ENCODE measurements at regions not wholly inside any gene's neighbourhood (a gene's known extent, or its start where the extent isn't known, plus 50 kb on each side); places are given as distances from the start of the nearest gene placed in this dataset.

- Histone ChIP-seq H3K27me3 (no peaks in the 10 kb centered on the region), H3K9me3 (no peaks in the 10 kb centered on the region), H3K4me3 (no peak overlapping the region), H3K27ac (no peak overlapping the region), H3K36me3 (ENCODE audit: low read depth, missing control alignments) (no peaks in the 10 kb centered on the region), H3K4me1 (no peaks in the 10 kb centered on the region)
- no peak for DNase-seq
- intact Hi-C loops (cut with DNase I; ENCODE audit: low total_unique reads) = no loop called here
- no peak for TF ChIP-seq POLR2A (IDR thresholded peaks at IDR 0.05)
- TF ChIP-seq, protein P1, sequence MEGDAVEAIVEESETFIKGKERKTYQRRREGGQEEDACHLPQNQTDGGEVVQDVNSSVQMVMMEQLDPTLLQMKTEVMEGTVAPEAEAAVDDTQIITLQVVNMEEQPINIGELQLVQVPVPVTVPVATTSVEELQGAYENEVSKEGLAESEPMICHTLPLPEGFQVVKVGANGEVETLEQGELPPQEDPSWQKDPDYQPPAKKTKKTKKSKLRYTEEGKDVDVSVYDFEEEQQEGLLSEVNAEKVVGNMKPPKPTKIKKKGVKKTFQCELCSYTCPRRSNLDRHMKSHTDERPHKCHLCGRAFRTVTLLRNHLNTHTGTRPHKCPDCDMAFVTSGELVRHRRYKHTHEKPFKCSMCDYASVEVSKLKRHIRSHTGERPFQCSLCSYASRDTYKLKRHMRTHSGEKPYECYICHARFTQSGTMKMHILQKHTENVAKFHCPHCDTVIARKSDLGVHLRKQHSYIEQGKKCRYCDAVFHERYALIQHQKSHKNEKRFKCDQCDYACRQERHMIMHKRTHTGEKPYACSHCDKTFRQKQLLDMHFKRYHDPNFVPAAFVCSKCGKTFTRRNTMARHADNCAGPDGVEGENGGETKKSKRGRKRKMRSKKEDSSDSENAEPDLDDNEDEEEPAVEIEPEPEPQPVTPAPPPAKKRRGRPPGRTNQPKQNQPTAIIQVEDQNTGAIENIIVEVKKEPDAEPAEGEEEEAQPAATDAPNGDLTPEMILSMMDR (IDR thresholded peaks at IDR 0.05) = no peak
- 57 to 77% methylated on average over 3 of the region's 3 CpGs for WGBS, 2 donors
These were observed 55.5 kb upstream of the NUDT7 start for GRCh38 chr16:77666771-77667170.

DNA sequence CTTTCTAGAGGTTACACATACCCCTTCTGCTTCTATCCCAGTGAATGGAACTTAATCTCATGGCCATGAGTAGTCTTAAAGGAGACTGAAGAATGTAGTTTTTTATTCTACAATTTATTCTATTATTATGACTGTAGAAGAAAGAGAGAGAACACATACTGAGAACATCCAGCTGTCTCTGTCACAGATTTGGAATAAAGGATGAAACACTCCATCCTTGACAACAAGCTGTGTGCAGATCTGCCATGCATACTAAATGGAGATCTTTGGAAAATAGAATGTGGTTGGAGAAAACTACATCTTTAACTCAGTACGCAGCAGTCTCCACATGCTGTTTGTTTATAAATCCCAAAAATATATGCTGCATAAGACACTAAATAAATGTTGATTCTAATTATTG lies 54.1 kb upstream of the NUDT7 start:
- Histone ChIP-seq H3K4me1 (no peaks in the 10 kb centered on the region), H3K27me3 (no peaks in the 10 kb centered on the region), H3K36me3 (ENCODE audit: low read depth, missing control alignments) (no peaks in the 10 kb centered on the region), H3K27ac (no peak overlapping the region), H3K9me3 (no peaks in the 10 kb centered on the region), H3K4me3 (no peak overlapping the region)
- intact Hi-C loops (cut with DNase I; ENCODE audit: low total_unique reads) = no loop called here
- WGBS, 2 donors = 61 to 76% methylated on average over 1 of the region's 1 CpG
- no peak for TF ChIP-seq POLR2A (IDR thresholded peaks at IDR 0.05)
- TF ChIP-seq, protein P1 (IDR thresholded peaks at IDR 0.05) = no peak
- DNase-seq = no peak

DNA sequence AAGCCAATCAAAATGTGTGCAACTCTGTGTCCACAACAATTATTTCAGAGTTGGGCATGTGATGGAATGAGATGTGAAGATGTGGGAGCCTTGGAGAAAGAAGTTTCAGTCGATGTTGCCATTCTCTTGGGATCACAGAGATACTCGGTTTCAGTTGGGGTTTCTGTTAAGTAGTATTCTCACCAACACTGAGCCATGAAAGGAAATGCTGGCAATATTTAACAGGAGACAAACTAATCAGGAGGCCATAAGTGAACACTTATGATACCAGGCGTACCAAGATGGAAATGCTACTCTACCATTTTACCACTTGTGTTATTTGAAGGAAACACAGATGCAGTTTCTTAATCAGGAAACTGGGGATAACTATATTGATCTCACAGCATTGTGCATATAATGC lies 53.3 kb upstream of the NUDT7 start:
- intact Hi-C loops (cut with DNase I; ENCODE audit: low total_unique reads) = no loop called here
- no peak overlapping the region for H3K4me3 ChIP-seq
- no peak for DNase-seq
- TF ChIP-seq, protein P1 (IDR thresholded peaks at IDR 0.05) = no peak
- TF ChIP-seq POLR2A (IDR thresholded peaks at IDR 0.05) = no peak
- H3K4me1 ChIP-seq = no peaks in the 10 kb centered on the region
- no peaks in the 10 kb centered on the region for H3K36me3 ChIP-seq (ENCODE audit: low read depth, missing control alignments)
- H3K27me3 ChIP-seq = no peaks in the 10 kb centered on the region
- WGBS, 2 donors = 82 to 88% methylated on average over 3 of the region's 3 CpGs
- no peak overlapping the region for H3K27ac ChIP-seq
- no peaks in the 10 kb centered on the region for H3K9me3 ChIP-seq
